ENCODE measurements at regions not wholly inside any gene's neighbourhood (a gene's known extent, or its start where the extent isn't known, plus 50 kb on each side); places are given as distances from the start of the nearest gene placed in this dataset.

- no peak overlapping the region for H3K4me3 ChIP-seq (ENCODE audit: low read length)
- no peaks in the 10 kb centered on the region for H3K9me3 ChIP-seq (ENCODE audit: control insufficient read depth, insufficient read depth, low read length)
- H3K9me2 ChIP-seq (replicated peaks; ENCODE audit: control insufficient read depth, low read length), result no peaks in the 10 kb centered on the region
- TF ChIP-seq CTCF (IDR thresholded peaks at IDR 0.05; ENCODE audit: low read depth, low read length, poor library complexity, severe bottlenecking), result no peak
- no peak for TF ChIP-seq EZH2phosphoT487 (IDR thresholded peaks at IDR 0.05; ENCODE audit: borderline replicate concordance, low read length)
- no peaks in the 10 kb centered on the region for H3K36me3 ChIP-seq (ENCODE audit: control insufficient read depth, low read length)
- no peaks in the 10 kb centered on the region for H3K27me3 ChIP-seq (ENCODE audit: control insufficient read depth, low read length)
- H3K27ac ChIP-seq (ENCODE audit: low read depth, low read length), result no peak overlapping the region
- H4K20me1 ChIP-seq (ENCODE audit: control insufficient read depth, insufficient read depth, low read depth, low read length), result no peaks in the 10 kb centered on the region
- H3K4me2 ChIP-seq (ENCODE audit: low read length), result no peak overlapping the region
- H3K4me1 ChIP-seq (ENCODE audit: control insufficient read depth, low read length), result no peaks in the 10 kb centered on the region
- no peaks in the 10 kb centered on the region for H3F3A ChIP-seq (ENCODE audit: control insufficient read depth, insufficient read depth)
- no peaks in the 10 kb centered on the region for H3K79me2 ChIP-seq (ENCODE audit: control insufficient read depth, low read length)
Observed at GRCh38 chr2:21281384-21281783, 157.6 kb downstream of the TDRD15 start.

DNA sequence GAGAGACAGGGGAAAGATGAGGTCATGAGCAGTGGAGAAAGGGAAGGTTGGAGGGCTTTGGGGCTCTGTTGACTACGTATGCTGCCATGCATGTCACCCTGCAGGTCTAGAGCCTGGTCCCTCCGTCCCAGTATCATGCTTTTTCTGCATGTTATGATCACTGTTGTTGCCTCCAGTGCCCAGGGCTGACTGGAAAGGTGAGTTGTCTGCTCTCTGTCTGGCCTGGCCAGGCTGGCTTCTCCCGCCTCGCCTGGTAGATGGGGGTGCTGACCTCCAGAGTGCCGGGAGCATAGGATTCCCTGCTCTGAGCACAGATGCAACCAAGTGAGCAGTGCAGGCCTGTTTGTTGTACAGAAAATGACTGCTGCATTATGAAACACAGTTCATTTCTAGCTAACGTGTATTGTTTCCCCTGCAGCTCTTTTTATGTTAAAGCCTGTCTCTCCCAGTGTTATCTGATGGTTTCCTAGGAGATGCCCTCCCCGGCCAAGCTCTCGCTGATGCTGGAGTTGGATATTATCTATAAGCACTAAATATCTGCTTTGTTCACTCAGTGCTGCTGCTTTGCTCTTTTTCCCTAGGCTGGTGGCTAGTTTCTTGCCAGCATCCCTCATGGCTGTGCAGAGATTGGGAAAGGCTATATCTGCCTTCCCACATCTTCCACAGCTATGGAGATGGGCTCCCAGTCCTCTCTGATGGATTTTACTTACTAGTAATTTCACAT, 158.2 kb downstream of the TDRD15 start:
- no peaks in the 10 kb centered on the region for H4K20me1 ChIP-seq (ENCODE audit: control insufficient read depth, insufficient read depth, low read depth, low read length)

DNA sequence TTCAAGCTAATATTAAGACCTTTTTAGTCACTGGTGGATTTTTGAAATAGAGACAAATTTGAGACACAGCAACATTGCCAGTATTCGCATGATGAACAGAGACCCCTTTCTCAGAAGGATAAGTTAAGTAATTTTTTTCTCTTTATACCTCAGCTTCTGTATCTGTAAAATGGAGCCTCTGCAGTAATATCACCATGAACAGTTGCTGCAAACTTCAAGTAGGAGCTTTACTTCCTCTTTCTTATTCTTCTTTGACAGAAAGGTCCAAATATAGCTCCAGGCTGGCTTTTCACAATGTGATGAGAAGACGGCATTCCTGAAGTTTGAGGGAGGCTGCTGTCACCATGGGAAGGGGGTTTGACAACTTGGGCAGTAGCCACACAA, 158.7 kb downstream of the TDRD15 start:
- Histone ChIP-seq H3F3A (ENCODE audit: control insufficient read depth, insufficient read depth) (no peaks in the 10 kb centered on the region), H3K4me2 (ENCODE audit: low read length) (no peak overlapping the region), H4K20me1 (ENCODE audit: control insufficient read depth, insufficient read depth, low read depth, low read length) (no peaks in the 10 kb centered on the region), H3K27me3 (ENCODE audit: control insufficient read depth, low read length) (no peaks in the 10 kb centered on the region), H3K36me3 (ENCODE audit: control insufficient read depth, low read length) (no peaks in the 10 kb centered on the region), H3K27ac (ENCODE audit: low read depth, low read length) (no peak overlapping the region), H3K4me1 (ENCODE audit: control insufficient read depth, low read length) (no peaks in the 10 kb centered on the region), H3K79me2 (ENCODE audit: control insufficient read depth, low read length) (no peaks in the 10 kb centered on the region), H3K4me3 (ENCODE audit: low read length) (no peak overlapping the region), H3K9me3 (ENCODE audit: control insufficient read depth, insufficient read depth, low read length) (no peaks in the 10 kb centered on the region), H3K9me2 (replicated peaks; ENCODE audit: control insufficient read depth, low read length) (no peaks in the 10 kb centered on the region)
- TF ChIP-seq EZH2phosphoT487 (IDR thresholded peaks at IDR 0.05; ENCODE audit: borderline replicate concordance, low read length) (no peak), CTCF (IDR thresholded peaks at IDR 0.05; ENCODE audit: low read depth, low read length, poor library complexity, severe bottlenecking) (no peak)

More for the DNA sequence above, 158.2 kb downstream of the TDRD15 start:
- no peaks in the 10 kb centered on the region for H3F3A ChIP-seq (ENCODE audit: control insufficient read depth, insufficient read depth)
- no peak overlapping the region for H3K4me2 ChIP-seq (ENCODE audit: low read length)
- no peak for TF ChIP-seq EZH2phosphoT487 (IDR thresholded peaks at IDR 0.05; ENCODE audit: borderline replicate concordance, low read length)
- no peak for TF ChIP-seq CTCF (IDR thresholded peaks at IDR 0.05; ENCODE audit: low read depth, low read length, poor library complexity, severe bottlenecking)
- H3K9me2 ChIP-seq (replicated peaks; ENCODE audit: control insufficient read depth, low read length), result no peaks in the 10 kb centered on the region
- no peaks in the 10 kb centered on the region for H3K79me2 ChIP-seq (ENCODE audit: control insufficient read depth, low read length)
- H3K36me3 ChIP-seq (ENCODE audit: control insufficient read depth, low read length), result no peaks in the 10 kb centered on the region
- H3K27ac ChIP-seq (ENCODE audit: low read depth, low read length), result no peak overlapping the region
- no peak overlapping the region for H3K4me3 ChIP-seq (ENCODE audit: low read length)
- no peaks in the 10 kb centered on the region for H3K27me3 ChIP-seq (ENCODE audit: control insufficient read depth, low read length)
- no peaks in the 10 kb centered on the region for H3K4me1 ChIP-seq (ENCODE audit: control insufficient read depth, low read length)
- H3K9me3 ChIP-seq (ENCODE audit: control insufficient read depth, insufficient read depth, low read length), result no peaks in the 10 kb centered on the region
